Neural cell (in vitro differentiated cells): ENCODE measurements at regions not wholly inside any gene's neighbourhood (a gene's known extent, or its start where the extent isn't known, plus 50 kb on each side); places are given as distances from the start of the nearest gene placed in this dataset.
"Not testable (repeated sequence)": the region's sequence is repeated elsewhere in the genome, so short reads cannot be mapped to it uniquely, and the experiment has no call there.

Source experiments
- H2AFZ ChIP-seq: fragments of 200-600, 300-800 bp; sonication (generic), shearing (Covaris generic); 2 replicates; pipeline ENCODE4 v1.6.0; 2014; ENCODE audit warnings: low read depth, mild to moderate bottlenecking, antibody characterized with exemption, low read length, moderate library complexity
- H3F3A ChIP-seq: fragments of 200-600 bp; shearing (Covaris generic); 2 replicates; pipeline ENCODE4 v1.6.1; 2016; ENCODE audit warnings: mild to moderate bottlenecking, moderate library complexity, mixed read lengths, antibody characterized with exemption, low read length; ENCODE audit not compliant: insufficient read depth, poor library complexity, severe bottlenecking
- H3K27ac ChIP-seq: fragments of 200-600, 300-800 bp; sonication (generic), shearing (Covaris generic); 2 replicates; pipeline ENCODE4 v1.5.1; 2014; ENCODE audit warnings: mild to moderate bottlenecking, low read length, moderate library complexity
- H3K27me3 ChIP-seq: fragments of 300-800, 200-600 bp; sonication (generic), shearing (Covaris generic); 2 replicates; pipeline ENCODE4 v1.6.0; 2014; ENCODE audit warnings: mild to moderate bottlenecking, low read depth, low read length, moderate library complexity; ENCODE audit not compliant: insufficient read depth
- H3K36me3 ChIP-seq: fragments of 300-800, 200-600 bp; sonication (generic), shearing (Covaris generic); 2 replicates; pipeline ENCODE4 v1.5.1; 2014; ENCODE audit warnings: mild to moderate bottlenecking, antibody characterized with exemption, low read length, moderate library complexity; ENCODE audit not compliant: insufficient read depth
- H3K4me2 ChIP-seq: fragments of 300-800, 200-600 bp; sonication (generic), shearing (Covaris generic); 2 replicates; pipeline ENCODE4 v1.6.0; 2014; ENCODE audit warnings: mild to moderate bottlenecking, low read length
- H3K4me3 ChIP-seq: fragments of 300-800, 200-600 bp; sonication (generic), shearing (Covaris generic); 2 replicates; pipeline ENCODE4 v1.5.1; 2014; ENCODE audit warnings: mild to moderate bottlenecking, low read length, moderate library complexity
- H3K79me2 ChIP-seq: fragments of 200-600 bp; shearing (Covaris generic); replicated peaks from 2 replicates; pipeline ENCODE4 v1.6.0; 2014; ENCODE audit warnings: mild to moderate bottlenecking, low read length, moderate library complexity; ENCODE audit not compliant: insufficient read depth
- H3K9ac ChIP-seq: fragments of 300-800, 200-600 bp; sonication (generic), shearing (Covaris generic); 2 replicates; pipeline ENCODE4 v1.6.1; 2016; ENCODE audit warnings: mild to moderate bottlenecking, low read length, mixed read lengths
- H3K9me2 ChIP-seq: fragments of 200-600 bp; shearing (Covaris generic); 2 replicates; pipeline ENCODE4 v1.6.1; 2016; ENCODE audit warnings: mild to moderate bottlenecking, low read length, mixed read lengths; ENCODE audit not compliant: insufficient read depth
- H3K9me3 ChIP-seq: fragments of 200-600, 300-800 bp; sonication (generic), shearing (Covaris generic); 2 replicates; pipeline ENCODE4 v1.6.1; 2016; ENCODE audit warnings: mild to moderate bottlenecking, mixed run types, low read length, moderate library complexity, mixed read lengths
- H4K20me1 ChIP-seq: fragments of 200-600 bp; shearing (Covaris generic); 2 replicates; pipeline ENCODE4 v1.6.1; 2016; ENCODE audit warnings: mild to moderate bottlenecking, mixed run types; ENCODE audit not compliant: insufficient read depth
- CTCF ChIP-seq: fragments of 450-650 bp; IDR thresholded peaks from 2 replicates; pipeline ENCODE4 v1.5.1; 2014; ENCODE audit warnings: antibody characterized with exemption, mild to moderate bottlenecking, moderate library complexity; ENCODE audit not compliant: poor library complexity, severe bottlenecking
- EP300 ChIP-seq: fragments of 450-650 bp; conservative IDR thresholded peaks from 2 replicates; pipeline ENCODE4 v1.6.1; 2014; ENCODE audit warnings: antibody characterized with exemption, mild to moderate bottlenecking, moderate library complexity; ENCODE audit not compliant: poor library complexity, severe bottlenecking
- EZH2 ChIP-seq: fragments of 200-600, 300-800 bp; shearing (Covaris generic), sonication (generic); IDR thresholded peaks from 2 replicates; pipeline ENCODE4 v1.6.1; 2014; ENCODE audit warnings: antibody characterized with exemption, low read length, borderline replicate concordance, mild to moderate bottlenecking; ENCODE audit not compliant: insufficient read depth, poor library complexity, severe bottlenecking
- MXI1 ChIP-seq: fragments of 450-650 bp; conservative IDR thresholded peaks from 2 replicates; pipeline ENCODE4 v1.6.1; 2014; ENCODE audit warnings: antibody characterized with exemption, mild to moderate bottlenecking; ENCODE audit not compliant: poor library complexity, severe bottlenecking
- POLR2AphosphoS5 ChIP-seq: IDR thresholded peaks from 2 replicates; pipeline ENCODE4 v1.6.1; 2012
- RAD21 ChIP-seq: fragments of 450-650 bp; conservative IDR thresholded peaks from 2 replicates; pipeline ENCODE4 v1.6.1; 2014; ENCODE audit warnings: antibody characterized with exemption, mild to moderate bottlenecking, moderate library complexity
- REST ChIP-seq: IDR thresholded peaks from 2 replicates; pipeline ENCODE4 v1.6.1; 2012; ENCODE audit warnings: borderline replicate concordance
- SMC3 ChIP-seq: fragments of 450-650 bp; conservative IDR thresholded peaks from 2 replicates; pipeline ENCODE4 v1.6.1; 2014; ENCODE audit warnings: antibody characterized with exemption, mild to moderate bottlenecking, moderate library complexity; ENCODE audit not compliant: poor library complexity
- TAF1 ChIP-seq: IDR thresholded peaks from 2 replicates; pipeline ENCODE4 v1.6.1; 2012; ENCODE audit warnings: low read depth

- Histone ChIP-seq H3K9me3 (no peaks in the 10 kb centered on the region), H4K20me1 (no peaks in the 10 kb centered on the region), H3F3A (no peaks in the 10 kb centered on the region), H3K27me3 (no peaks in the 10 kb centered on the region), H3K4me3 (peak overlapping the region; percentile 92), H3K4me2 (peak overlapping the region; percentile 49), H3K9me2 (no peaks in the 10 kb centered on the region), H3K79me2 (peaks cover 17% of the 10 kb centered on the region), H3K27ac (no peak overlapping the region), H3K9ac (peak overlapping the region; percentile 79), H2AFZ (peak overlapping the region; percentile 90), H3K36me3 (no peaks in the 10 kb centered on the region)
- TF ChIP-seq REST (no peak), CTCF (no peak), EZH2 (no peak), RAD21 (no peak), EP300 (no peak)
These were observed 122.3 kb downstream of the GOSR1 start for GRCh38 chr17:30599428-30600059.

- H3K79me2 ChIP-seq, result peaks cover 4% of the 10 kb centered on the region
- TF ChIP-seq MXI1 (no peak), TAF1 (no peak), SMC3 (no peak), CTCF (no peak), RAD21 (no peak), EP300 (no peak), REST (no peak), EZH2 (no peak), POLR2AphosphoS5 (no peak)
- H3K27me3 ChIP-seq, result no peaks in the 10 kb centered on the region
- no peaks in the 10 kb centered on the region for H4K20me1 ChIP-seq
- H3K36me3 ChIP-seq, result no peaks in the 10 kb centered on the region
- no peak overlapping the region for H3K4me2 ChIP-seq
- H2AFZ ChIP-seq, result no peak overlapping the region
- no peak overlapping the region for H3K27ac ChIP-seq
- H3K4me3 ChIP-seq, result no peak overlapping the region
- no peaks in the 10 kb centered on the region for H3K9me2 ChIP-seq
- no peak overlapping the region for H3K9ac ChIP-seq
- no peaks in the 10 kb centered on the region for H3K9me3 ChIP-seq
- H3F3A ChIP-seq, result no peaks in the 10 kb centered on the region
These were observed 120.6 kb downstream of the GOSR1 start for GRCh38 chr17:30597776-30598288.

- H3K4me2 ChIP-seq, H3K4me3 ChIP-seq, H3K27ac ChIP-seq, H3K27me3 ChIP-seq, H3K9me3 ChIP-seq, H3F3A ChIP-seq, H3K9ac ChIP-seq, H3K36me3 ChIP-seq, H3K9me2 ChIP-seq, H2AFZ ChIP-seq, H3K79me2 ChIP-seq, H4K20me1 ChIP-seq: not testable (repeated sequence)
These were observed 120.0 kb downstream of the GOSR1 start for GRCh38 chr17:30596948-30597775.
